K562 (cell line): ENCODE measurements at regions not wholly inside any gene's neighbourhood (a gene's known extent, or its start where the extent isn't known, plus 50 kb on each side); places are given as distances from the start of the nearest gene placed in this dataset.

Source experiments
- ATAC-seq: fragments of 200-7000 bp; cut with Tn5 transposase; 3 replicates; pipeline ENCODE4 v1.9.1; 2020; ENCODE audit warnings: moderate library complexity
- BruUV-seq: library from RNA; stranded (reverse); fragments of 400-500 nt; replicated peaks from 2 replicates; lab custom pipeline; 2021; lab: Mats Ljungman, UMichigan
- CTCF ChIA-PET: fragments of 300-600 bp; formaldehyde crosslinking; extraction: SDS; loops from one replicate; lab custom pipeline; 2021; ENCODE audit warnings: low intra/inter-chr PET ratio; lab: Yijun Ruan, JAX
- POLR2A ChIA-PET: fragments of 300-600, 350-650 bp; sonication (Branson Sonifier 250); formaldehyde crosslinking; extraction: SDS; loops from one replicate; lab custom pipeline; 2021; ENCODE audit warnings: antibody characterized with exemption, inconsistent platforms; lab: Yijun Ruan, JAX
- DNase-seq, 4 experiments: peaks; one replicate each; pipeline versions ENCODE4 v3.0.0 to v3.0.0-alpha.2; 2011 to 2018; ENCODE audit warnings: low spot score in 3 of 4, mixed read lengths in 3 of 4; ENCODE audit errors: extremely low read depth in 1 of 4
- FAIRE-seq: peaks from 2 replicates; lab custom pipeline; 2011; peaks lifted over from hg19 to GRCh38; lab: Jason Lieb, UNC
- H2AFZ ChIP-seq: 2 replicates; pipeline ENCODE4 v1.6.0; 2011; ENCODE audit warnings: low read depth, low read length, control low read depth, inconsistent platforms
- H3K27ac ChIP-seq: fragments of 200-600 bp; 3 replicates; pipeline ENCODE4 v1.8.0; 2011; ENCODE audit warnings: low read depth, mild to moderate bottlenecking, control low read depth, inconsistent platforms, low read length, moderate library complexity, mixed read lengths; ENCODE audit errors: extremely low read depth
- H3K27me3 ChIP-seq, 2 experiments: fragments of 300-600 bp in 1 of 2; 2 replicates in 1 of 2; 3 replicates in 1 of 2; pipeline versions ENCODE4 v1.6.0 to v1.8.0; 2011; ENCODE audit warnings: inconsistent platforms in 2 of 2, low read length in 2 of 2, mild to moderate bottlenecking in 1 of 2, mixed read lengths in 1 of 2, moderate library complexity in 1 of 2; ENCODE audit not compliant: control insufficient read depth in 2 of 2, insufficient read depth in 2 of 2
- H3K36me3 ChIP-seq: fragments of 300-600 bp; 3 replicates; pipeline ENCODE4 v1.8.0; 2011; ENCODE audit warnings: mild to moderate bottlenecking, low read length, inconsistent platforms; ENCODE audit not compliant: control insufficient read depth, insufficient read depth
- H3K4me1 ChIP-seq, 2 experiments: fragments of 200-600 bp in 1 of 2; replicated peaks in 1 of 2; 2 replicates in 1 of 2; 3 replicates in 1 of 2; pipeline versions ENCODE4 v1.5.1 to v1.8.0; 2011; ENCODE audit warnings: inconsistent platforms in 2 of 2, low read length in 2 of 2, mild to moderate bottlenecking in 1 of 2, mixed read lengths in 1 of 2, moderate library complexity in 1 of 2; ENCODE audit not compliant: control insufficient read depth in 2 of 2, insufficient read depth in 2 of 2
- H3K4me2 ChIP-seq: 2 replicates; pipeline ENCODE4 v1.6.1; 2011; ENCODE audit warnings: low read length, control low read depth, inconsistent platforms, mixed read lengths; ENCODE audit not compliant: insufficient read depth
- H3K4me3 ChIP-seq: fragments of 200-600 bp; sonication (generic), shearing (Covaris generic); 2 replicates; pipeline ENCODE4 v1.5.1; 2016; ENCODE audit warnings: control low read depth, inconsistent platforms
- H3K79me2 ChIP-seq: fragments of 200-600 bp; 3 replicates; pipeline ENCODE4 v1.8.0; 2011; ENCODE audit warnings: low read length, inconsistent platforms; ENCODE audit not compliant: control insufficient read depth, insufficient read depth
- H3K9ac ChIP-seq, 2 experiments: 2 replicates each; pipeline versions ENCODE4 v1.6.0 to v1.6.1; 2011; ENCODE audit warnings: low read depth in 2 of 2, low read length in 2 of 2, control low read depth in 1 of 2, inconsistent platforms in 1 of 2, mild to moderate bottlenecking in 1 of 2, mixed read lengths in 1 of 2; ENCODE audit not compliant: insufficient read depth in 1 of 2
- H3K9me1 ChIP-seq: one replicate; pipeline ENCODE4 v1.6.0; 2011; ENCODE audit warnings: inconsistent platforms, mild to moderate bottlenecking, low read length, moderate library complexity; ENCODE audit not compliant: control insufficient read depth, insufficient read depth
- H3K9me3 ChIP-seq: replicated peaks from 2 replicates; pipeline ENCODE4 v1.5.1; 2011; ENCODE audit warnings: low read depth, low read length, inconsistent platforms; ENCODE audit not compliant: control insufficient read depth, insufficient read depth
- H4K20me1 ChIP-seq: replicated peaks from 2 replicates; pipeline ENCODE4 v1.6.1; 2011; ENCODE audit warnings: low read length, inconsistent platforms, mixed read lengths; ENCODE audit not compliant: control insufficient read depth, insufficient read depth
- FOXA1 ChIP-seq: fragments of 450-650 bp; IDR thresholded peaks from 2 replicates; pipeline ENCODE4 v1.6.1; 2016; ENCODE audit warnings: mild to moderate bottlenecking, borderline replicate concordance
- MAZ ChIP-seq, 2 experiments: fragments of 450-650 bp in 1 of 2; sonication (generic) in 1 of 2; formaldehyde crosslinking; IDR thresholded peaks in 1 of 2; conservative IDR thresholded peaks in 1 of 2; 2 replicates each; pipeline versions ENCODE4 v1.4.0 to v1.5.0; 2020; ENCODE audit warnings: mild to moderate bottlenecking in 1 of 2, missing genetic modification reagents in 1 of 2
- NBN ChIP-seq: fragments of 450-650 bp; IDR thresholded peaks from 2 replicates; pipeline ENCODE4 v1.6.1; 2016; ENCODE audit warnings: low read depth, mild to moderate bottlenecking
- ZNF785 ChIP-seq: fragments of 250-450 bp; sonication (Bioruptor Pico); IDR thresholded peaks from 2 replicates; pipeline ENCODE4 v1.4.0; 2020; ENCODE audit warnings: mild to moderate bottlenecking
- WGBS: fragments of 100-300 bp; shearing (Covaris generic); methylation state at CpG from one replicate; pipeline ENCODE4 v1.1.6; 2016; ENCODE audit warnings: low coverage, mixed read lengths; ENCODE audit not compliant: insufficient coverage; ENCODE audit errors: missing lambda C conversion rate; 5-methylcytosine and 5-hydroxymethylcytosine counted together
- in situ Hi-C: fragments of 300-500 bp; cut with MboI; formaldehyde crosslinking; loops from 4 replicates; pipeline ENCODE4 v1.15.0; 2018; ENCODE audit warnings: inconsistent platforms, mixed read lengths
- intact Hi-C: fragments of 100-400 bp; cut with micrococcal nuclease; formaldehyde crosslinking; loops from 2 replicates; pipeline ENCODE4 v1.14.2; 2022
- TF ChIP-seq, protein P1 (sequence below): fragments of 450-650 bp; IDR thresholded peaks from 2 replicates; pipeline ENCODE4 v1.6.1; 2016; ENCODE audit warnings: missing biosample characterization, missing genetic modification characterization
- TF ChIP-seq, protein P2 (sequence below): fragments of 250-450 bp; sonication (Bioruptor Pico); IDR thresholded peaks from 2 replicates; pipeline ENCODE4 v1.4.0; 2020
- TF ChIP-seq, protein P3 (sequence below): sonication (generic); formaldehyde crosslinking; IDR thresholded peaks from 2 replicates; pipeline ENCODE4 v1.8.0; 2022; ENCODE audit warnings: missing genetic modification reagents, mild to moderate bottlenecking, borderline replicate concordance

DNA sequence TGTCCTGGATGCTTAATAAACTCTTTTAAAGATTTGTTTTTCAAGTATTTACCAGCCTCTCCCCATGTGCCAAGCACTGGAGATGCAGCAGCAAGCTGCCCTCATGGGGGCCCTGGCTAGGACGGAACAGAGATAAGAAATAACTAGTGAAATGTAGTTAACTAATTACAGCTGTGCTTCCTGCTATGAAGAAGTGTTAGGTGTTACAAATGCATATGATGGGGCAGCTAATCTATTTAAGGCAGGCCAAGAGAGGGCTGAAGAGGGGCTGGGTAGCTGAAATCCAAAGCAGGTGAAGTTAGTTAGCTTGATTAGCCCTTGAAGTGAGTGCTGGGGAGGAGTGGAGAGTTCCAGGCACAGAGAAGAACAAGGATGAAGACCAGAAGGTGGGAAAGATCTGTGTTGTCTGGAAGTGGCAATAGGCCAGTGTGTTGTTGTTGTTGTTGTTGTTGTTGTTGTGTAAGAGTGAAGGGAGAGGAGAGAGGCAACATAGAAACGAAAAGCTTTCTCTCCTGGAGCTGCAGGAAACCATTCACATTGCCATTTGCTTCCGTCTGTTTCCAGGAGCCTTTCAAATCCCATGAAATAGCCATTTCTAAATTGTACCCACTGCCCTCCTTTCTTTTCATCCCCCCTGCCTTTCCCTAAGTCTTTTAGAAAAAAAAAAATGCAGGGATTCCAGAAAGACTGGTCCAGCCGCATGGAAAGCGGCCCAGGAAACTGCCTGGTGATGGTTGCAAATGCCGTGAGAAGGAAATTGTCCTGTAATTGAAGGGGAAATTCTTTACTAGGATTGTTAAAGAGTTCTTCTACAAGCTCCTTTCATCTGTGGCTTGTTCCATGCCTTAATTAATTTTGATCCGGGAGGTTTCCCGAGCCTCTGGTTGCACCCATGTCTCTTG is 119.6 kb downstream of the TFAP2C start:
- no peak for ATAC-seq
- Histone ChIP-seq H3K36me3 (no peaks in the 10 kb centered on the region), H2AFZ (no peak overlapping the region), H3K9me1 (no peaks in the 10 kb centered on the region), H3K4me3 (no peak overlapping the region)
- no peak for FAIRE-seq
- BruUV-seq: no TSS peak
- TF ChIP-seq FOXA1 (no peak), NBN (no peak)
- TF ChIP-seq, all 486 proteins: peak for 0
- Histone ChIP-seq H3K9me3 (no peaks in the 10 kb centered on the region), H3K79me2 (no peaks in the 10 kb centered on the region), H4K20me1 (no peaks in the 10 kb centered on the region; the same call in 1 of the 2 replicates), H3K4me1 (no peaks in the 10 kb centered on the region), H3K27me3 (peaks cover 7 to 15% of the 10 kb centered on the region in 2 experiments; a peak in 4 of 5 replicates), H3K9ac (no peak overlapping the region), H3K4me2 (no peak overlapping the region), H3K27ac (no peak overlapping the region)
- POLR2A ChIA-PET: no interaction called here
- 0% methylated on average over 8 of the region's 8 CpGs for WGBS
- intact Hi-C loops (no loop called here), in situ Hi-C loops (no loop called here)
- DNase-seq: no peak
- CTCF ChIA-PET: no interaction called here

- H3K4me2 ChIP-seq: no peak overlapping the region
- no peaks in the 10 kb centered on the region for H3K36me3 ChIP-seq
- ChIA-PET POLR2A (no interaction called here), CTCF (no interaction called here)
- H4K20me1 ChIP-seq: no peaks in the 10 kb centered on the region; the same call in 1 of the 2 replicates
- ATAC-seq (no peak), DNase-seq (no peak), FAIRE-seq (no peak)
- WGBS: 1% methylated on average over 11 of the region's 17 CpGs
- H3K27ac ChIP-seq: no peak overlapping the region
- H3K79me2 ChIP-seq: no peaks in the 10 kb centered on the region
- no peak overlapping the region for H3K9ac ChIP-seq
- no peak overlapping the region for H3K4me3 ChIP-seq
- intact Hi-C loops (no loop called here), in situ Hi-C loops (no loop called here)
- H3K9me3 ChIP-seq: no peaks in the 10 kb centered on the region
- no TSS peak for BruUV-seq
- peaks cover 7 to 9% of the 10 kb centered on the region in 2 experiments; a peak in 4 of 5 replicates for H3K27me3 ChIP-seq
- H3K4me1 ChIP-seq: no peaks in the 10 kb centered on the region
- H3K9me1 ChIP-seq: no peaks in the 10 kb centered on the region
- H2AFZ ChIP-seq: no peak overlapping the region
- TF ChIP-seq MAZ (CRISPR knock-in tag; conservative IDR thresholded peaks at IDR 0.05 in 1 of 2, IDR thresholded peaks at IDR 0.05 in 1 of 2) (no peak), ZNF785 (CRISPR knock-in tag) (no peak)
- TF ChIP-seq, protein P1, sequence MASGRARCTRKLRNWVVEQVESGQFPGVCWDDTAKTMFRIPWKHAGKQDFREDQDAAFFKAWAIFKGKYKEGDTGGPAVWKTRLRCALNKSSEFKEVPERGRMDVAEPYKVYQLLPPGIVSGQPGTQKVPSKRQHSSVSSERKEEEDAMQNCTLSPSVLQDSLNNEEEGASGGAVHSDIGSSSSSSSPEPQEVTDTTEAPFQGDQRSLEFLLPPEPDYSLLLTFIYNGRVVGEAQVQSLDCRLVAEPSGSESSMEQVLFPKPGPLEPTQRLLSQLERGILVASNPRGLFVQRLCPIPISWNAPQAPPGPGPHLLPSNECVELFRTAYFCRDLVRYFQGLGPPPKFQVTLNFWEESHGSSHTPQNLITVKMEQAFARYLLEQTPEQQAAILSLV (tag): no peak
- TF ChIP-seq, protein P2, sequence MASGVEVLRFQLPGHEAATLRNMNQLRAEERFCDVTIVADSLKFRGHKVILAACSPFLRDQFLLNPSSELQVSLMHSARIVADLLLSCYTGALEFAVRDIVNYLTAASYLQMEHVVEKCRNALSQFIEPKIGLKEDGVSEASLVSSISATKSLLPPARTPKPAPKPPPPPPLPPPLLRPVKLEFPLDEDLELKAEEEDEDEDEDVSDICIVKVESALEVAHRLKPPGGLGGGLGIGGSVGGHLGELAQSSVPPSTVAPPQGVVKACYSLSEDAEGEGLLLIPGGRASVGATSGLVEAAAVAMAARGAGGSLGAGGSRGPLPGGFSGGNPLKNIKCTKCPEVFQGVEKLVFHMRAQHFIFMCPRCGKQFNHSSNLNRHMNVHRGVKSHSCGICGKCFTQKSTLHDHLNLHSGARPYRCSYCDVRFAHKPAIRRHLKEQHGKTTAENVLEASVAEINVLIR (CRISPR knock-in tag): no peak
- TF ChIP-seq, protein P3, sequence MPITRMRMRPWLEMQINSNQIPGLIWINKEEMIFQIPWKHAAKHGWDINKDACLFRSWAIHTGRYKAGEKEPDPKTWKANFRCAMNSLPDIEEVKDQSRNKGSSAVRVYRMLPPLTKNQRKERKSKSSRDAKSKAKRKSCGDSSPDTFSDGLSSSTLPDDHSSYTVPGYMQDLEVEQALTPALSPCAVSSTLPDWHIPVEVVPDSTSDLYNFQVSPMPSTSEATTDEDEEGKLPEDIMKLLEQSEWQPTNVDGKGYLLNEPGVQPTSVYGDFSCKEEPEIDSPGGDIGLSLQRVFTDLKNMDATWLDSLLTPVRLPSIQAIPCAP: no peak
Observed at GRCh38 chr20:56750430-56750829, 121.3 kb downstream of the TFAP2C start.
